GM23338 (cell line): ENCODE measurements at regions not wholly inside any gene's neighbourhood (a gene's known extent, or its start where the extent isn't known, plus 50 kb on each side); places are given as distances from the start of the nearest gene placed in this dataset.

Experiments
- CREB1 ChIP-seq: fragments of 250-450 bp; sonication (Bioruptor Pico); IDR thresholded peaks from 2 replicates; pipeline ENCODE4 v1.5.0; 2020; ENCODE audit warnings: low read depth, mild to moderate bottlenecking, moderate library complexity
- JUNB ChIP-seq: IDR thresholded peaks from one replicate; pipeline ENCODE4 v1.6.1; 2016; ENCODE audit warnings: antibody characterized with exemption; ENCODE audit not compliant: unreplicated experiment
- TF ChIP-seq, protein P1 (sequence below), 2 experiments: fragments of 200-600 bp in 1 of 2; sonication (generic) in 1 of 2; conservative IDR thresholded peaks; 2 replicates each; pipeline versions ENCODE4 v1.5.1 to v1.6.1; 2016 to 2017; ENCODE audit warnings: antibody characterized with exemption in 2 of 2, low read depth in 2 of 2, mild to moderate bottlenecking in 2 of 2, moderate library complexity in 1 of 2
- TF ChIP-seq, protein P2 (sequence below): IDR thresholded peaks from one replicate; pipeline ENCODE4 v1.6.1; 2018; ENCODE audit warnings: antibody characterized with exemption; ENCODE audit not compliant: unreplicated experiment

DNA sequence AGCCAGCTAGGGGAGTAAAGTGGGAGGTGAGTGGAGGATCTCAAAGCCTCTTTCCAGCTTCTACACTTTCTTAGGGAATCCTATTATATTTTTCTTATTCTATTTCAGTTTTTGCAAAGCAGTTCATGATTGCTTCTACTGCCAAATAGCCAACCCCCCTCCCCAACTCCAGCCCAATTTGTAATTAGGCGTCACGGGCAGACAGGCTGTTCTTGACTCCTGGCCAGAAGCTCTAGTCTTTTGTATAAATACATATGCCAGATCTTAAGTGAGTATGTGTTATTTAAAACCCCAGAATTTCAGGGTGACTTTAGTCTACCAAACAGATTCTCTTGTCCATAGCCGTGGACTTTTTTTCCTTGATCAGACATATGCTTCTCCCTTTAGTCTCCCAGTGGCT is 255.2 kb downstream of the BUB3 start:
- TF ChIP-seq, protein P1, sequence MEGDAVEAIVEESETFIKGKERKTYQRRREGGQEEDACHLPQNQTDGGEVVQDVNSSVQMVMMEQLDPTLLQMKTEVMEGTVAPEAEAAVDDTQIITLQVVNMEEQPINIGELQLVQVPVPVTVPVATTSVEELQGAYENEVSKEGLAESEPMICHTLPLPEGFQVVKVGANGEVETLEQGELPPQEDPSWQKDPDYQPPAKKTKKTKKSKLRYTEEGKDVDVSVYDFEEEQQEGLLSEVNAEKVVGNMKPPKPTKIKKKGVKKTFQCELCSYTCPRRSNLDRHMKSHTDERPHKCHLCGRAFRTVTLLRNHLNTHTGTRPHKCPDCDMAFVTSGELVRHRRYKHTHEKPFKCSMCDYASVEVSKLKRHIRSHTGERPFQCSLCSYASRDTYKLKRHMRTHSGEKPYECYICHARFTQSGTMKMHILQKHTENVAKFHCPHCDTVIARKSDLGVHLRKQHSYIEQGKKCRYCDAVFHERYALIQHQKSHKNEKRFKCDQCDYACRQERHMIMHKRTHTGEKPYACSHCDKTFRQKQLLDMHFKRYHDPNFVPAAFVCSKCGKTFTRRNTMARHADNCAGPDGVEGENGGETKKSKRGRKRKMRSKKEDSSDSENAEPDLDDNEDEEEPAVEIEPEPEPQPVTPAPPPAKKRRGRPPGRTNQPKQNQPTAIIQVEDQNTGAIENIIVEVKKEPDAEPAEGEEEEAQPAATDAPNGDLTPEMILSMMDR (conservative IDR thresholded peaks at IDR 0.05; ENCODE audit: low read depth in 2 of 2), result no peak
- TF ChIP-seq JUNB (no peak), CREB1 (CRISPR knock-in tag) (no peak)
- TF ChIP-seq, protein P2, sequence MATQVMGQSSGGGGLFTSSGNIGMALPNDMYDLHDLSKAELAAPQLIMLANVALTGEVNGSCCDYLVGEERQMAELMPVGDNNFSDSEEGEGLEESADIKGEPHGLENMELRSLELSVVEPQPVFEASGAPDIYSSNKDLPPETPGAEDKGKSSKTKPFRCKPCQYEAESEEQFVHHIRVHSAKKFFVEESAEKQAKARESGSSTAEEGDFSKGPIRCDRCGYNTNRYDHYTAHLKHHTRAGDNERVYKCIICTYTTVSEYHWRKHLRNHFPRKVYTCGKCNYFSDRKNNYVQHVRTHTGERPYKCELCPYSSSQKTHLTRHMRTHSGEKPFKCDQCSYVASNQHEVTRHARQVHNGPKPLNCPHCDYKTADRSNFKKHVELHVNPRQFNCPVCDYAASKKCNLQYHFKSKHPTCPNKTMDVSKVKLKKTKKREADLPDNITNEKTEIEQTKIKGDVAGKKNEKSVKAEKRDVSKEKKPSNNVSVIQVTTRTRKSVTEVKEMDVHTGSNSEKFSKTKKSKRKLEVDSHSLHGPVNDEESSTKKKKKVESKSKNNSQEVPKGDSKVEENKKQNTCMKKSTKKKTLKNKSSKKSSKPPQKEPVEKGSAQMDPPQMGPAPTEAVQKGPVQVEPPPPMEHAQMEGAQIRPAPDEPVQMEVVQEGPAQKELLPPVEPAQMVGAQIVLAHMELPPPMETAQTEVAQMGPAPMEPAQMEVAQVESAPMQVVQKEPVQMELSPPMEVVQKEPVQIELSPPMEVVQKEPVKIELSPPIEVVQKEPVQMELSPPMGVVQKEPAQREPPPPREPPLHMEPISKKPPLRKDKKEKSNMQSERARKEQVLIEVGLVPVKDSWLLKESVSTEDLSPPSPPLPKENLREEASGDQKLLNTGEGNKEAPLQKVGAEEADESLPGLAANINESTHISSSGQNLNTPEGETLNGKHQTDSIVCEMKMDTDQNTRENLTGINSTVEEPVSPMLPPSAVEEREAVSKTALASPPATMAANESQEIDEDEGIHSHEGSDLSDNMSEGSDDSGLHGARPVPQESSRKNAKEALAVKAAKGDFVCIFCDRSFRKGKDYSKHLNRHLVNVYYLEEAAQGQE, result no peak
